Type B pancreatic cell (in vitro differentiated cells): ENCODE measurements at regions not wholly inside any gene's neighbourhood (a gene's known extent, or its start where the extent isn't known, plus 50 kb on each side); places are given as distances from the start of the nearest gene placed in this dataset.
A peak's percentile ranks its signal among the peaks of the same experiment; 100 is the strongest.

Source experiments
- DNase-seq: peaks from one replicate; pipeline ENCODE4 v3.0.0; 2021; ENCODE audit warnings: mixed read lengths; ENCODE audit not compliant: unreplicated experiment; ENCODE audit errors: extremely low spot score
- H3K27ac Mint-ChIP-seq: 2 replicates; pipeline ENCODE4 v1.8.0; 2021; ENCODE audit warnings: mild to moderate bottlenecking, mixed read lengths
- H3K27me3 Mint-ChIP-seq: 2 replicates; pipeline ENCODE4 v1.8.0; 2021; ENCODE audit warnings: mixed read lengths
- H3K36me3 Mint-ChIP-seq: 2 replicates; pipeline ENCODE4 v1.8.0; 2021; ENCODE audit warnings: mixed read lengths
- H3K4me1 Mint-ChIP-seq: one replicate; pipeline ENCODE4 v1.8.0; 2021; ENCODE audit warnings: mixed read lengths; ENCODE audit not compliant: unreplicated experiment
- H3K4me3 Mint-ChIP-seq: 2 replicates; pipeline ENCODE4 v1.8.0; 2021; ENCODE audit warnings: mild to moderate bottlenecking, mixed read lengths
- H3K9me3 Mint-ChIP-seq: 2 replicates; pipeline ENCODE4 v1.8.0; 2021; ENCODE audit warnings: mixed read lengths
- CTCF ChIP-seq: fragments of 200-600 bp; sonication (generic); conservative IDR thresholded peaks from 2 replicates; pipeline ENCODE4 v1.5.0; 2021; ENCODE audit warnings: antibody characterized with exemption, mild to moderate bottlenecking

- Mint-ChIP-seq H3K4me1 (no peaks in the 10 kb centered on the region), H3K4me3 (no peak overlapping the region), H3K9me3 (no peaks in the 10 kb centered on the region), H3K27me3 (no peaks in the 10 kb centered on the region), H3K27ac (no peak overlapping the region), H3K36me3 (no peaks in the 10 kb centered on the region)
- TF ChIP-seq CTCF = no peak
- DNase-seq = no peak
These were observed 233.8 kb downstream of the LTN1 start for GRCh38 chr21:28758883-28759242.

- no peak for TF ChIP-seq CTCF
- Mint-ChIP-seq H3K4me1 (no peaks in the 10 kb centered on the region), H3K9me3 (no peaks in the 10 kb centered on the region), H3K4me3 (peak overlapping the region; percentile 2), H3K36me3 (no peaks in the 10 kb centered on the region), H3K27me3 (no peaks in the 10 kb centered on the region), H3K27ac (no peak overlapping the region)
- DNase-seq = no peak
These were observed 234.4 kb downstream of the LTN1 start for GRCh38 chr21:28758042-28758882.

- no peak for TF ChIP-seq CTCF
- no peaks in the 10 kb centered on the region for H3K27me3 Mint-ChIP-seq
- no peaks in the 10 kb centered on the region for H3K9me3 Mint-ChIP-seq
- H3K27ac Mint-ChIP-seq = no peak overlapping the region
- H3K36me3 Mint-ChIP-seq = no peaks in the 10 kb centered on the region
- H3K4me3 Mint-ChIP-seq = no peak overlapping the region
- no peaks in the 10 kb centered on the region for H3K4me1 Mint-ChIP-seq
- no peak for DNase-seq
These were observed 237.8 kb downstream of the LTN1 start for GRCh38 chr21:28754862-28755261.

- Mint-ChIP-seq H3K27me3 (no peaks in the 10 kb centered on the region), H3K4me1 (no peaks in the 10 kb centered on the region), H3K36me3 (no peaks in the 10 kb centered on the region), H3K27ac (no peak overlapping the region), H3K9me3 (no peaks in the 10 kb centered on the region), H3K4me3 (no peak overlapping the region)
- no peak for DNase-seq
- no peak for TF ChIP-seq CTCF
These were observed 238.5 kb downstream of the LTN1 start for GRCh38 chr21:28754127-28754611.

- H3K27ac Mint-ChIP-seq = no peak overlapping the region
- H3K9me3 Mint-ChIP-seq = no peaks in the 10 kb centered on the region
- no peaks in the 10 kb centered on the region for H3K27me3 Mint-ChIP-seq
- H3K4me1 Mint-ChIP-seq = no peaks in the 10 kb centered on the region
- H3K4me3 Mint-ChIP-seq = no peak overlapping the region
- no peaks in the 10 kb centered on the region for H3K36me3 Mint-ChIP-seq
- no peak for TF ChIP-seq CTCF
- no peak for DNase-seq
These were observed 240.5 kb downstream of the LTN1 start for GRCh38 chr21:28752131-28752530.
